K562 (cell line): ENCODE measurements at regions not wholly inside any gene's neighbourhood (a gene's known extent, or its start where the extent isn't known, plus 50 kb on each side); places are given as distances from the start of the nearest gene placed in this dataset.

Source experiments
- ATAC-seq: fragments of 200-7000 bp; cut with Tn5 transposase; 3 replicates; pipeline ENCODE4 v1.9.1; 2020; ENCODE audit warnings: moderate library complexity
- BruUV-seq: library from RNA; stranded (reverse); fragments of 400-500 nt; replicated peaks from 2 replicates; lab custom pipeline; 2021; lab: Mats Ljungman, UMichigan
- CTCF ChIA-PET: fragments of 300-600 bp; formaldehyde crosslinking; extraction: SDS; loops from one replicate; lab custom pipeline; 2021; ENCODE audit warnings: low intra/inter-chr PET ratio; lab: Yijun Ruan, JAX
- POLR2A ChIA-PET: fragments of 300-600, 350-650 bp; sonication (Branson Sonifier 250); formaldehyde crosslinking; extraction: SDS; loops from one replicate; lab custom pipeline; 2021; ENCODE audit warnings: antibody characterized with exemption, inconsistent platforms; lab: Yijun Ruan, JAX
- DNase-seq, 4 experiments: peaks; one replicate each; pipeline versions ENCODE4 v3.0.0 to v3.0.0-alpha.2; 2011 to 2018; ENCODE audit warnings: low spot score in 3 of 4, mixed read lengths in 3 of 4; ENCODE audit errors: extremely low read depth in 1 of 4
- FAIRE-seq: peaks from 2 replicates; lab custom pipeline; 2011; peaks lifted over from hg19 to GRCh38; lab: Jason Lieb, UNC
- H2AFZ ChIP-seq: 2 replicates; pipeline ENCODE4 v1.6.0; 2011; ENCODE audit warnings: low read depth, low read length, control low read depth, inconsistent platforms
- H3K27ac ChIP-seq: fragments of 200-600 bp; 3 replicates; pipeline ENCODE4 v1.8.0; 2011; ENCODE audit warnings: low read depth, mild to moderate bottlenecking, control low read depth, inconsistent platforms, low read length, moderate library complexity, mixed read lengths; ENCODE audit errors: extremely low read depth
- H3K27me3 ChIP-seq, 2 experiments: fragments of 300-600 bp in 1 of 2; 2 replicates in 1 of 2; 3 replicates in 1 of 2; pipeline versions ENCODE4 v1.6.0 to v1.8.0; 2011; ENCODE audit warnings: inconsistent platforms in 2 of 2, low read length in 2 of 2, mild to moderate bottlenecking in 1 of 2, mixed read lengths in 1 of 2, moderate library complexity in 1 of 2; ENCODE audit not compliant: control insufficient read depth in 2 of 2, insufficient read depth in 2 of 2
- H3K36me3 ChIP-seq: fragments of 300-600 bp; 3 replicates; pipeline ENCODE4 v1.8.0; 2011; ENCODE audit warnings: mild to moderate bottlenecking, low read length, inconsistent platforms; ENCODE audit not compliant: control insufficient read depth, insufficient read depth
- H3K4me1 ChIP-seq, 2 experiments: fragments of 200-600 bp in 1 of 2; replicated peaks in 1 of 2; 2 replicates in 1 of 2; 3 replicates in 1 of 2; pipeline versions ENCODE4 v1.5.1 to v1.8.0; 2011; ENCODE audit warnings: inconsistent platforms in 2 of 2, low read length in 2 of 2, mild to moderate bottlenecking in 1 of 2, mixed read lengths in 1 of 2, moderate library complexity in 1 of 2; ENCODE audit not compliant: control insufficient read depth in 2 of 2, insufficient read depth in 2 of 2
- H3K4me2 ChIP-seq: 2 replicates; pipeline ENCODE4 v1.6.1; 2011; ENCODE audit warnings: low read length, control low read depth, inconsistent platforms, mixed read lengths; ENCODE audit not compliant: insufficient read depth
- H3K4me3 ChIP-seq: fragments of 200-600 bp; sonication (generic), shearing (Covaris generic); 2 replicates; pipeline ENCODE4 v1.5.1; 2016; ENCODE audit warnings: control low read depth, inconsistent platforms
- H3K79me2 ChIP-seq: fragments of 200-600 bp; 3 replicates; pipeline ENCODE4 v1.8.0; 2011; ENCODE audit warnings: low read length, inconsistent platforms; ENCODE audit not compliant: control insufficient read depth, insufficient read depth
- H3K9ac ChIP-seq, 2 experiments: 2 replicates each; pipeline versions ENCODE4 v1.6.0 to v1.6.1; 2011; ENCODE audit warnings: low read depth in 2 of 2, low read length in 2 of 2, control low read depth in 1 of 2, inconsistent platforms in 1 of 2, mild to moderate bottlenecking in 1 of 2, mixed read lengths in 1 of 2; ENCODE audit not compliant: insufficient read depth in 1 of 2
- H3K9me1 ChIP-seq: one replicate; pipeline ENCODE4 v1.6.0; 2011; ENCODE audit warnings: inconsistent platforms, mild to moderate bottlenecking, low read length, moderate library complexity; ENCODE audit not compliant: control insufficient read depth, insufficient read depth
- H3K9me3 ChIP-seq: replicated peaks from 2 replicates; pipeline ENCODE4 v1.5.1; 2011; ENCODE audit warnings: low read depth, low read length, inconsistent platforms; ENCODE audit not compliant: control insufficient read depth, insufficient read depth
- H4K20me1 ChIP-seq: replicated peaks from 2 replicates; pipeline ENCODE4 v1.6.1; 2011; ENCODE audit warnings: low read length, inconsistent platforms, mixed read lengths; ENCODE audit not compliant: control insufficient read depth, insufficient read depth
- CTCF ChIP-seq, 3 experiments: IDR thresholded peaks in 2 of 3; conservative IDR thresholded peaks in 1 of 3; 2 replicates each; pipeline ENCODE4 v1.5.1; 2011 to 2012; ENCODE audit warnings: low read length in 3 of 3, mild to moderate bottlenecking in 3 of 3, control low read depth in 2 of 3, improper control_type of control experiment in 1 of 3, inconsistent platforms in 1 of 3, low read depth in 1 of 3, mixed read lengths in 1 of 3, moderate library complexity in 1 of 3; ENCODE audit not compliant: insufficient read depth in 2 of 3
- ETS2 ChIP-seq: IDR thresholded peaks from 2 replicates; pipeline ENCODE4 v1.6.1; 2016; ENCODE audit warnings: borderline replicate concordance, missing genetic modification characterization, mild to moderate bottlenecking, moderate library complexity, missing compliant biosample characterization; ENCODE audit not compliant: poor library complexity, severe bottlenecking
- HDAC1 ChIP-seq, 2 experiments: fragments of 450-650 bp; IDR thresholded peaks; 2 replicates each; pipeline ENCODE4 v1.6.1; 2016 to 2017; ENCODE audit warnings: inconsistent platforms in 1 of 2, mild to moderate bottlenecking in 1 of 2, moderate library complexity in 1 of 2
- MECOM ChIP-seq: fragments of 250-450 bp; sonication (Bioruptor Pico); IDR thresholded peaks from 2 replicates; pipeline ENCODE4 v1.8.0; 2022; ENCODE audit warnings: inconsistent platforms
- MEIS2 ChIP-seq: fragments of 450-650 bp; IDR thresholded peaks from 2 replicates; pipeline ENCODE4 v1.6.1; 2014; ENCODE audit warnings: mild to moderate bottlenecking; ENCODE audit not compliant: partially characterized antibody
- POLR2G ChIP-seq: fragments of 200-400 bp; formaldehyde crosslinking; IDR thresholded peaks from 2 replicates; pipeline ENCODE4 v1.6.1; 2017; ENCODE audit warnings: low read depth, mild to moderate bottlenecking, antibody characterized with exemption, low read length, moderate library complexity
- ZNF3 ChIP-seq: fragments of 250-450 bp; sonication (Bioruptor Pico); IDR thresholded peaks from 2 replicates; pipeline ENCODE4 v1.5.0; 2021; ENCODE audit warnings: mild to moderate bottlenecking, moderate library complexity
- WGBS: fragments of 100-300 bp; shearing (Covaris generic); methylation state at CpG from one replicate; pipeline ENCODE4 v1.1.6; 2016; ENCODE audit warnings: low coverage, mixed read lengths; ENCODE audit not compliant: insufficient coverage; ENCODE audit errors: missing lambda C conversion rate; 5-methylcytosine and 5-hydroxymethylcytosine counted together
- in situ Hi-C: fragments of 300-500 bp; cut with MboI; formaldehyde crosslinking; loops from 4 replicates; pipeline ENCODE4 v1.15.0; 2018; ENCODE audit warnings: inconsistent platforms, mixed read lengths
- intact Hi-C: fragments of 100-400 bp; cut with micrococcal nuclease; formaldehyde crosslinking; loops from 2 replicates; pipeline ENCODE4 v1.14.2; 2022

GRCh38 chr10:114885443-114885842 lies 52.6 kb upstream of the TRUB1 start:
- Histone ChIP-seq H3K36me3 (no peaks in the 10 kb centered on the region), H3K9ac (no peak overlapping the region), H3K27me3 (peaks cover 0 to 17% of the 10 kb centered on the region in 2 experiments; a peak in 4 of 5 replicates), H3K27ac (no peak overlapping the region), H3K9me1 (no peaks in the 10 kb centered on the region), H2AFZ (no peak overlapping the region), H3K9me3 (no peaks in the 10 kb centered on the region), H3K4me3 (no peak overlapping the region), H3K79me2 (no peaks in the 10 kb centered on the region), H3K4me2 (no peak overlapping the region), H3K4me1 (no peaks in the 10 kb centered on the region), H4K20me1 (no peaks in the 10 kb centered on the region)
- TF ChIP-seq MECOM (CRISPR knock-in tag) (no peak), ZNF3 (CRISPR knock-in tag) (no peak), CTCF (IDR thresholded peaks at IDR 0.05 in 2 of 3, conservative IDR thresholded peaks at IDR 0.05 in 1 of 3; ENCODE audit: insufficient read depth in 2 of 3, low read depth in 1 of 3, low read length in 3 of 3) (no peak), MEIS2 (no peak), HDAC1 (IDR thresholded peaks at IDR 0.05) (no peak), ETS2 (tag) (no peak), POLR2G (no peak)
- WGBS: 4% methylated on average over 2 of the region's 2 CpGs
- POLR2A ChIA-PET: no interaction called here
- CTCF ChIA-PET: no interaction called here
- BruUV-seq: no TSS peak
- in situ Hi-C loops (loop anchor here (25.0 kb wide), 1 partner anchor 227 kb away; no protein-coding TSS in a partner anchor), intact Hi-C loops (no loop called here)
- ATAC-seq (no peak), FAIRE-seq (no peak), DNase-seq (no peak)
